ENCODE measurements at regions not wholly inside any gene's neighbourhood (a gene's known extent, or its start where the extent isn't known, plus 50 kb on each side); places are given as distances from the start of the nearest gene placed in this dataset.

DNA sequence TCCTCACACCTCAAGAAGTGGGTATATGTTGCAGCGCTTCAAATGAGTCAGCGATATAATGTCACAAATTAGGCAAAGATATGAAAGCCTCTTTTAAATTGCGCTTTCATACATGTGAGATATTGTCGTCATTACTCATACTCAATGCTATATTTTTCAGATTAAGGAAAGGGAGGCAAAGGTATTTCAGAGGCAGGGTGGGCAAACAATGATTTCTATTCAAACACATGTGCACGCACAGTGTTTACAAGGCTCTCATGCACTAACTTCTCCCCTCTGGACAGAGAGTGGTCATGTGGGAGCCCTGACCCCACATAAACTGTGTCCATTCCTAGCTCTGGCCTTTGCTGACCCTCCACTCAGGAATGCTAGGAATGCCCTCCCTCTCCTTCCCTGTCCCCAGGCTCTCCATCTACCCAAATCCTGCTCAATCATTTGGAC lies 112.1 kb upstream of the TMEM170B start:
- DNase-seq, result no peak
- in situ Hi-C loops (cut with HindIII; ENCODE audit: low pct_ligation_motif_present, low sequenced_read_pairs), result no loop called here
- no peak overlapping the region for H3K4me3 ChIP-seq (ENCODE audit: low read depth, low read length)
- no peaks in the 10 kb centered on the region for H3K36me3 ChIP-seq (replicated peaks)
- H3K27ac ChIP-seq, result no peak overlapping the region
- TF ChIP-seq, protein P1, sequence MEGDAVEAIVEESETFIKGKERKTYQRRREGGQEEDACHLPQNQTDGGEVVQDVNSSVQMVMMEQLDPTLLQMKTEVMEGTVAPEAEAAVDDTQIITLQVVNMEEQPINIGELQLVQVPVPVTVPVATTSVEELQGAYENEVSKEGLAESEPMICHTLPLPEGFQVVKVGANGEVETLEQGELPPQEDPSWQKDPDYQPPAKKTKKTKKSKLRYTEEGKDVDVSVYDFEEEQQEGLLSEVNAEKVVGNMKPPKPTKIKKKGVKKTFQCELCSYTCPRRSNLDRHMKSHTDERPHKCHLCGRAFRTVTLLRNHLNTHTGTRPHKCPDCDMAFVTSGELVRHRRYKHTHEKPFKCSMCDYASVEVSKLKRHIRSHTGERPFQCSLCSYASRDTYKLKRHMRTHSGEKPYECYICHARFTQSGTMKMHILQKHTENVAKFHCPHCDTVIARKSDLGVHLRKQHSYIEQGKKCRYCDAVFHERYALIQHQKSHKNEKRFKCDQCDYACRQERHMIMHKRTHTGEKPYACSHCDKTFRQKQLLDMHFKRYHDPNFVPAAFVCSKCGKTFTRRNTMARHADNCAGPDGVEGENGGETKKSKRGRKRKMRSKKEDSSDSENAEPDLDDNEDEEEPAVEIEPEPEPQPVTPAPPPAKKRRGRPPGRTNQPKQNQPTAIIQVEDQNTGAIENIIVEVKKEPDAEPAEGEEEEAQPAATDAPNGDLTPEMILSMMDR (IDR thresholded peaks at IDR 0.05; ENCODE audit: low read depth, low read length, missing control alignments), result no peak
- no peaks in the 10 kb centered on the region for H3K27me3 ChIP-seq (replicated peaks)

DNA sequence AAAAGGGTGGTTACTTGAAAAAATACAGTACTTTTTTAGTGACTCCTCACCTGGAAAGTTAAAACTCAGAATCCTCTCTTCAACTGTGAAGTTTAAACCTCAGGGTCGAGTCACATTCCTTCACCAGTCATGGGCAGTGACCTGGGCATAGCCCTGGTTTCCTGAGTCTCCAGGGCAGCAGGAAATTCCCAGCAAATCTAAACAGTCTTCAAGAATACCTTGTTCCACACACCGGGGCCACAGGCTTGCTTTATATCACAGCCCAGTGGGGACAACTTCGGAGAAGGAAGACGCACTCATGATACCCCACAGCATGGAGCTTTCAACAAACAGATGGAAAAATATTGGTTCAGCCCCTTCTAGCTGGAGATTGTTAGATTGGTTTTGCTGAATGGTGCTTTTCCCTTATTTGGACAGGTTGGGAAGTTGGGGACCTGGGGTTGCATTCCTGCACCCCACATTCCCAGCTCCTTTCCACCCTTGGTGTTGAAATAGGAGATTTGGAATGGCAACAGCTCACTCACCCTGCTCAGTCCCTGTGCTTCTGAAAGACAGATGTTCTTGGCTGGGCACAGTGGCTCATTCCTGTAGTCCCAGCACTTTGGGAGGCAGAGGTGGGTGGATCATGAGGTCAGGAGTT lies 113.0 kb upstream of the TMEM170B start:
- TF ChIP-seq, protein P1 (IDR thresholded peaks at IDR 0.05; ENCODE audit: low read depth, low read length, missing control alignments), result no peak
- in situ Hi-C loops (cut with HindIII; ENCODE audit: low pct_ligation_motif_present, low sequenced_read_pairs), result no loop called here
- no peak for DNase-seq
- Histone ChIP-seq H3K36me3 (replicated peaks) (no peaks in the 10 kb centered on the region), H3K27ac (no peak overlapping the region), H3K27me3 (replicated peaks) (no peaks in the 10 kb centered on the region), H3K4me3 (ENCODE audit: low read depth, low read length) (no peak overlapping the region)

DNA sequence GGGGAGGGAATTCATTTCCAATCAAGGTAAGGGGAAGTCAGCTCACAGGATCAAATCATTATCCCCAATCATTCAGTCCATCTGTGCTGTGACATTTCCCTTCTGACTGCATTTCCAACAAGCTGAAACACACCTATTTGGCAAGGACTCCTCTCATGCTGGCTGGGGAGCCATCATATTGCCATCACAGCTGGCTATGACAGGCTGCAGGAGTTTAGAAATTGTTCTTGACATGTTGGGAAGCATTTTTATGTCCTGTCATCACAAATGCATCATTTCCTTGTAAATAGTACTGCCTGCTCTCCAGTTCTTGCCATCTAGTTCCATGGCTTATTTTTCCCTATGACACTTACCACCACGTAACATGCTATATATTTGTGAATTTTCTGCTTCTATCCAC lies 113.9 kb upstream of the TMEM170B start:
- in situ Hi-C loops (cut with HindIII; ENCODE audit: low pct_ligation_motif_present, low sequenced_read_pairs), result no loop called here
- Histone ChIP-seq H3K27me3 (replicated peaks) (no peaks in the 10 kb centered on the region), H3K27ac (no peak overlapping the region), H3K4me3 (ENCODE audit: low read depth, low read length) (no peak overlapping the region), H3K36me3 (replicated peaks) (no peaks in the 10 kb centered on the region)
- TF ChIP-seq, protein P1 (IDR thresholded peaks at IDR 0.05; ENCODE audit: low read depth, low read length, missing control alignments), result no peak
- no peak for DNase-seq

DNA sequence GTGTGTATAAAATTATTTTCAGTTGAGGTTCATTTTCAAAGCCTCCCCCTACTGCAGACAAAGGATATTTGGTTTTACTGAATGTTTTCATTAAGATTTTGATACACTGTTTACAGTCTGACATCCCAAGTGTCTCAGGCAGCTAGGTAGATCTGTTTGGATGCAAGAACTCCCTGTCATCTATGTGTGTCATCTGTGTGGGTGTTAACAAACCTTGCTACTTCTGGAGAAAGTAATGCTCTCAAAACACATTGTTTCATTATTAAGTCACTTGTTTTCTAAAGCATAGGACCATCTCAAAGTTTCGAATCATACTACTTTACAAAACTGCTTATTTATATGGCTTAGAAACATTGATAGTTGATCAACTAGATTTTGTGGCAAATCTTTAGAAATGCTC lies 114.5 kb upstream of the TMEM170B start:
- no peaks in the 10 kb centered on the region for H3K36me3 ChIP-seq (replicated peaks)
- in situ Hi-C loops (cut with HindIII; ENCODE audit: low pct_ligation_motif_present, low sequenced_read_pairs), result no loop called here
- no peak for DNase-seq
- TF ChIP-seq, protein P1 (IDR thresholded peaks at IDR 0.05; ENCODE audit: low read depth, low read length, missing control alignments), result no peak
- no peak overlapping the region for H3K27ac ChIP-seq
- H3K27me3 ChIP-seq (replicated peaks), result no peaks in the 10 kb centered on the region
- H3K4me3 ChIP-seq (ENCODE audit: low read depth, low read length), result no peak overlapping the region

DNA sequence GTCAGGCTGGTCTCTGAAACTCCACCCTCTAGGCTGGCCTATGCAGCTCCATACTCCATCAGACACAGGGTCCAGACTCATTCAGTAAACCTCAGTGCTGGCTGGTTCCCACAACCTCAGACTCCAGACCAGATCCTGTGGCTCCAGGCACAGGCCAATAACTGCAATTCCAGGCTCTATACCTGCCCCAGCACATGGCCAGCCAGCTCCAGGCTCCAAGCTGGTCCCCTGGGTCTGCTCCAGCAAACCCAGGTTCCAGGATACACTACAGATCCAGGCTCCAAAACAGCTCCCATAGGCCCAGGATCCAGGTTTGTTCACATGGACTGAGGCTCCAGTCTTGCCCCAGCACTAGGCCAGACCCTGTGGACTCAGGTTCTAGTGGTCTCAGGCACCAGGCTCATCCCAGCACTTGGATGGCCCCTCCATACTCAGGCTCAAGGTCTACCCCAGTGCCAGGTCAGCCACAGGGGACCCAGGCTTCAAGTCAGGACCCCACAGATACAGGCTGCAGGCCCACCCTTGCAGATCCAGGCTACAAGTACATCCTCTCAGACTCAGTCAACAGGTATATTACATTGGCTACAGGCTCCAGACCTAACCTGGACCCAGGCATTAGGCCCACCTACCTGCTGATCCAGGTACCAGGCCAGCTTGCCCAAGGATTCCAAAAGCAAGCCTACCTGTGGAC lies 117.6 kb upstream of the TMEM170B start:
- no peak overlapping the region for H3K27ac ChIP-seq
- in situ Hi-C loops (cut with HindIII; ENCODE audit: low pct_ligation_motif_present, low sequenced_read_pairs), result no loop called here
- H3K4me3 ChIP-seq (ENCODE audit: low read depth, low read length), result no peak overlapping the region
- no peaks in the 10 kb centered on the region for H3K27me3 ChIP-seq (replicated peaks)
- no peaks in the 10 kb centered on the region for H3K36me3 ChIP-seq (replicated peaks)
- TF ChIP-seq, protein P1 (IDR thresholded peaks at IDR 0.05; ENCODE audit: low read depth, low read length, missing control alignments), result no peak
- no peak for DNase-seq

All from brain microvascular endothelial cell (primary cell).